GM19395 (cell line): ENCODE measurements at regions not wholly inside any gene's neighbourhood (a gene's known extent, or its start where the extent isn't known, plus 50 kb on each side); places are given as distances from the start of the nearest gene placed in this dataset.

Experiments
- ATAC-seq: cut with Tn5 transposase; IDR thresholded peaks from one replicate; pipeline ENCODE4 v1.9.1; 2021; ENCODE audit warnings: mild to moderate bottlenecking, moderate library complexity; ENCODE audit not compliant: unreplicated experiment

GRCh38 chr5:97538912-97539311 lies 355.9 kb upstream of the RIOK2 start:
- no peak for ATAC-seq

- ATAC-seq: no peak
Measured at GRCh38 chr5:97541864-97542263, 358.8 kb upstream of the RIOK2 start.

GRCh38 chr5:97542469-97542868 lies 359.4 kb upstream of the RIOK2 start:
- no peak for ATAC-seq

- no peak for ATAC-seq
Measured at GRCh38 chr5:97543166-97543565, 360.1 kb upstream of the RIOK2 start.

- ATAC-seq: no peak
Measured at GRCh38 chr5:97544240-97544639, 361.2 kb upstream of the RIOK2 start.

- no peak for ATAC-seq
Measured at GRCh38 chr5:97544678-97545077, 361.6 kb upstream of the RIOK2 start.

- ATAC-seq: no peak
Measured at GRCh38 chr5:97545446-97545845, 362.4 kb upstream of the RIOK2 start.

GRCh38 chr5:97545886-97546535 lies 363.0 kb upstream of the RIOK2 start:
- no peak for ATAC-seq

- no peak for ATAC-seq
Measured at GRCh38 chr5:97547430-97547829, 364.4 kb upstream of the RIOK2 start.

- ATAC-seq: peak; percentile 91
Measured at GRCh38 chr5:97547999-97548738, 365.1 kb upstream of the RIOK2 start.

GRCh38 chr5:97548739-97549080 lies 365.7 kb upstream of the RIOK2 start:
- no peak for ATAC-seq

GRCh38 chr5:97549496-97549895 lies 366.4 kb upstream of the RIOK2 start:
- no peak for ATAC-seq

GRCh38 chr5:97550164-97550563 lies 367.1 kb upstream of the RIOK2 start:
- no peak for ATAC-seq

GRCh38 chr5:97550818-97551217 lies 367.8 kb upstream of the RIOK2 start:
- no peak for ATAC-seq

- ATAC-seq: no peak
Measured at GRCh38 chr5:97553604-97554452, 370.8 kb upstream of the RIOK2 start.

- ATAC-seq: no peak
Measured at GRCh38 chr5:97554977-97555643, 372.1 kb upstream of the RIOK2 start.

- ATAC-seq: no peak
Measured at GRCh38 chr5:97555644-97555981, 372.6 kb upstream of the RIOK2 start.

- ATAC-seq: no peak
Measured at GRCh38 chr5:97559827-97560598, 377.0 kb upstream of the RIOK2 start.

- no peak for ATAC-seq
Measured at GRCh38 chr5:97560599-97560993, 377.5 kb upstream of the RIOK2 start.

GRCh38 chr5:97563050-97563657 lies 380.1 kb upstream of the RIOK2 start:
- ATAC-seq: no peak
